LoVo (cell line): ENCODE measurements at regions not wholly inside any gene's neighbourhood (a gene's known extent, or its start where the extent isn't known, plus 50 kb on each side); places are given as distances from the start of the nearest gene placed in this dataset.
"Not testable (repeated sequence)": the region's sequence is repeated elsewhere in the genome, so short reads cannot be mapped to it uniquely, and the experiment has no call there.

Experiments used
- DNase-seq: peaks from one replicate; pipeline ENCODE4 v3.0.0-alpha.2; 2016; ENCODE audit warnings: low spot score

- no peak for DNase-seq
These were observed 890.3 kb upstream of the AUTS2 start for GRCh38 chr7:68707958-68708357.

GRCh38 chr7:68712956-68713495 is 885.2 kb upstream of the AUTS2 start:
- no peak for DNase-seq

- DNase-seq = not testable (repeated sequence)
These were observed 884.1 kb upstream of the AUTS2 start for GRCh38 chr7:68714135-68714534.

- DNase-seq = no peak
These were observed 882.4 kb upstream of the AUTS2 start for GRCh38 chr7:68715907-68716306.

GRCh38 chr7:68717176-68717575 is 881.1 kb upstream of the AUTS2 start:
- no peak for DNase-seq

GRCh38 chr7:68718097-68718551 is 880.2 kb upstream of the AUTS2 start:
- DNase-seq = no peak

GRCh38 chr7:68720697-68721096 is 877.6 kb upstream of the AUTS2 start:
- no peak for DNase-seq

- no peak for DNase-seq
These were observed 876.2 kb upstream of the AUTS2 start for GRCh38 chr7:68722044-68722443.

GRCh38 chr7:68724965-68725364 is 873.3 kb upstream of the AUTS2 start:
- no peak for DNase-seq

GRCh38 chr7:68725843-68726785 is 872.2 kb upstream of the AUTS2 start:
- DNase-seq = no peak

GRCh38 chr7:68728720-68729119 is 869.6 kb upstream of the AUTS2 start:
- DNase-seq = not testable (repeated sequence)

GRCh38 chr7:68729371-68729770 is 868.9 kb upstream of the AUTS2 start:
- no peak for DNase-seq

GRCh38 chr7:68730194-68730593 is 868.1 kb upstream of the AUTS2 start:
- DNase-seq = no peak

GRCh38 chr7:68730964-68731363 is 867.3 kb upstream of the AUTS2 start:
- DNase-seq = no peak

- DNase-seq = no peak
These were observed 864.8 kb upstream of the AUTS2 start for GRCh38 chr7:68733219-68734153.

GRCh38 chr7:68734431-68734830 is 863.8 kb upstream of the AUTS2 start:
- no peak for DNase-seq

- DNase-seq = no peak
These were observed 859.0 kb upstream of the AUTS2 start for GRCh38 chr7:68739306-68739705.

- DNase-seq = no peak
These were observed 854.2 kb upstream of the AUTS2 start for GRCh38 chr7:68744036-68744435.

GRCh38 chr7:68748934-68749900 is 849.1 kb upstream of the AUTS2 start:
- DNase-seq = no peak

- no peak for DNase-seq
These were observed 845.6 kb upstream of the AUTS2 start for GRCh38 chr7:68752485-68753178.

- no peak for DNase-seq
These were observed 843.9 kb upstream of the AUTS2 start for GRCh38 chr7:68754414-68754813.
